A673 (cell line): ENCODE measurements at regions not wholly inside any gene's neighbourhood (a gene's known extent, or its start where the extent isn't known, plus 50 kb on each side); places are given as distances from the start of the nearest gene placed in this dataset.

Source experiments
- BruUV-seq: library from RNA; stranded (reverse); fragments of 400-500 nt; replicated peaks from 2 replicates; lab custom pipeline; 2021; lab: Mats Ljungman, UMichigan
- CTCF ChIA-PET: fragments of 300-600 bp; sonication (Branson Sonifier 250); formaldehyde crosslinking; loops from one replicate; lab custom pipeline; 2022; ENCODE audit warnings: antibody characterized with exemption; lab: Charles Lee
- POLR2A ChIA-PET: fragments of 300-600 bp; sonication (Branson Sonifier 250); formaldehyde crosslinking; loops from one replicate; lab custom pipeline; 2022; ENCODE audit warnings: antibody characterized with exemption; ENCODE audit not compliant: low non-redundant PET; lab: Charles Lee
- DNase-seq: peaks from one replicate; pipeline ENCODE4 v3.0.0-alpha.2; 2015; ENCODE audit warnings: low spot score
- H3K27ac ChIP-seq: fragments of 200-600 bp; sonication (generic); 2 replicates; pipeline ENCODE4 v1.5.1; 2016; ENCODE audit warnings: mixed run types, low read depth, mild to moderate bottlenecking, mixed read lengths, antibody characterized with exemption, low read length; ENCODE audit not compliant: poor library complexity, severe bottlenecking
- H3K27me3 ChIP-seq: fragments of 200-600 bp; sonication (generic); replicated peaks from 2 replicates; pipeline ENCODE4 v1.6.1; 2017; ENCODE audit warnings: mixed run types, low read depth, mild to moderate bottlenecking, mixed read lengths, antibody characterized with exemption, low read length; ENCODE audit not compliant: insufficient read depth, poor library complexity
- H3K36me3 ChIP-seq: fragments of 200-600 bp; sonication (generic); 2 replicates; pipeline ENCODE4 v1.6.1; 2016; ENCODE audit warnings: mixed run types, mild to moderate bottlenecking, mixed read lengths, antibody characterized with exemption, low read length; ENCODE audit not compliant: insufficient read depth, poor library complexity, severe bottlenecking
- H3K4me1 ChIP-seq: fragments of 200-600 bp; sonication (generic); 2 replicates; pipeline ENCODE4 v1.6.1; 2017; ENCODE audit warnings: mixed run types, mild to moderate bottlenecking, mixed read lengths, antibody characterized with exemption, low read length; ENCODE audit not compliant: insufficient read depth, poor library complexity, severe bottlenecking
- H3K4me3 ChIP-seq: fragments of 200-600 bp; sonication (generic); 2 replicates; pipeline ENCODE4 v1.5.1; 2016; ENCODE audit warnings: low read depth, mixed run types, mild to moderate bottlenecking, mixed read lengths, low read length; ENCODE audit not compliant: poor library complexity, severe bottlenecking
- H3K9me3 ChIP-seq: fragments of 200-600 bp; sonication (generic); 2 replicates; pipeline ENCODE4 v1.6.1; 2016; ENCODE audit warnings: mixed run types, low read depth, mild to moderate bottlenecking, mixed read lengths, antibody characterized with exemption, low read length; ENCODE audit not compliant: poor library complexity, severe bottlenecking
- EZH2 ChIP-seq: fragments of 200-600 bp; sonication (generic); IDR thresholded peaks from 2 replicates; pipeline ENCODE4 v1.6.1; 2017; ENCODE audit warnings: borderline replicate concordance, low read depth, mild to moderate bottlenecking, mixed read lengths, antibody characterized with exemption, low read length; ENCODE audit not compliant: poor library complexity, severe bottlenecking
- intact Hi-C: fragments of 100-400 bp; cut with micrococcal nuclease; formaldehyde crosslinking; loops from one replicate; pipeline ENCODE4 v1.10.0; 2022; ENCODE audit not compliant: unreplicated experiment
- TF ChIP-seq, protein P1 (sequence below): fragments of 300-800, 200-600 bp; sonication (generic); conservative IDR thresholded peaks from 2 replicates; pipeline ENCODE4 v1.5.1; 2017; ENCODE audit warnings: low read depth, mild to moderate bottlenecking, antibody characterized with exemption, low read length, moderate library complexity, mixed read lengths

DNA sequence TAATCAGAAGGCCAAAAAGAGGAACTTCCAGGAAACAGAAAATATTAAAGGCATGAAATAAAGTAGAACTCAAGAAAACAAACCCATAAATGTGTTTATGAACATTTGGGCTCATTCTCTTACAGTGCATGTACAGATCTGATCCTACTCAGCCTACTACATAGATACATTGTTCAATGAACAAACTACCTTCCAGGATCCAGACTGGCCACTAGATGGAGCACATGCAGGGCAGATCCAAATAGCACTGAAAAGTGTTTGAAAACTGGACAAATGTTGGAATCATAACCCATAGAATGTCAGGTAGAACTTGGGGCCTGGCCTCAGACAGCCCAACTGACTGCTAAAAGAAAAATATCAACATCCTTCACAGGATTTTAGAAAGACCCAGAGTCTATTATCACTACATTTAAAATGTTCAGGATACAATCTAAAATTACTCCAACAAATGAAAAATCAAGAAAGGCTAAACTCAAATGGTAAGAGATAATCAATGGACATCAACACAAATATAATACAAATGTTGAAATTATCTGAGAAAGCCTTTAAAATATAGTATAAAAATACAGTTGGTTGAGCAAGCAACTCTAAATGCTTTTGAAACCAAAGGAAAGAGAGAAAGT, 122.4 kb upstream of the NUDT7 start:
- ChIA-PET CTCF (no interaction called here), POLR2A (no interaction called here)
- no peaks in the 10 kb centered on the region for H3K27me3 ChIP-seq
- intact Hi-C loops: loop anchor here (5.0 to 10.0 kb wide), 3 partner anchors 62 to 495 kb away; partner anchors contain the start of gene WWOX
- DNase-seq: peak; percentile 50
- BruUV-seq: no TSS peak
- H3K4me3 ChIP-seq: no peak overlapping the region
- H3K4me1 ChIP-seq: no peaks in the 10 kb centered on the region
- H3K27ac ChIP-seq: no peak overlapping the region
- no peaks in the 10 kb centered on the region for H3K36me3 ChIP-seq
- TF ChIP-seq, protein P1, sequence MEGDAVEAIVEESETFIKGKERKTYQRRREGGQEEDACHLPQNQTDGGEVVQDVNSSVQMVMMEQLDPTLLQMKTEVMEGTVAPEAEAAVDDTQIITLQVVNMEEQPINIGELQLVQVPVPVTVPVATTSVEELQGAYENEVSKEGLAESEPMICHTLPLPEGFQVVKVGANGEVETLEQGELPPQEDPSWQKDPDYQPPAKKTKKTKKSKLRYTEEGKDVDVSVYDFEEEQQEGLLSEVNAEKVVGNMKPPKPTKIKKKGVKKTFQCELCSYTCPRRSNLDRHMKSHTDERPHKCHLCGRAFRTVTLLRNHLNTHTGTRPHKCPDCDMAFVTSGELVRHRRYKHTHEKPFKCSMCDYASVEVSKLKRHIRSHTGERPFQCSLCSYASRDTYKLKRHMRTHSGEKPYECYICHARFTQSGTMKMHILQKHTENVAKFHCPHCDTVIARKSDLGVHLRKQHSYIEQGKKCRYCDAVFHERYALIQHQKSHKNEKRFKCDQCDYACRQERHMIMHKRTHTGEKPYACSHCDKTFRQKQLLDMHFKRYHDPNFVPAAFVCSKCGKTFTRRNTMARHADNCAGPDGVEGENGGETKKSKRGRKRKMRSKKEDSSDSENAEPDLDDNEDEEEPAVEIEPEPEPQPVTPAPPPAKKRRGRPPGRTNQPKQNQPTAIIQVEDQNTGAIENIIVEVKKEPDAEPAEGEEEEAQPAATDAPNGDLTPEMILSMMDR: peak; percentile 75
- no peak for TF ChIP-seq EZH2
- no peaks in the 10 kb centered on the region for H3K9me3 ChIP-seq

DNA sequence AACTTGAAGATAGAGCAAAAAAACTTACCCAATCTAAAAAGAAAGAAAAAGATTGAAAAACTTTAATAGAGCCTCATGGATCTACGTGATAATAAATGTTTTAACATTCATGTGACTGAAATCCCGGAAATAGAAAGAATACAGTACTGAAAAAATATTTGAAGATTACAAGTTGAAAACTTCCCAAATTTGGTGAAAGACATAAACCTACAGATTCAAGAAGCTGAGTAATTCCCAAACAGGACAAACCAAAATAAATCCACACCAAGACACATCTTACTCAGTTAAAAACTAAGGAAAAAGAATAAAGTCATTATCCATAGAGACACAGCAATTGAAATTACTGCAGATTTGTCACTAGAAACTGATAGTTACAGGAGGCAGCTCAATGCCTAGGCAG, 121.8 kb upstream of the NUDT7 start:
- H3K36me3 ChIP-seq: no peaks in the 10 kb centered on the region
- no peak overlapping the region for H3K27ac ChIP-seq
- H3K4me3 ChIP-seq: no peak overlapping the region
- intact Hi-C loops: no loop called here
- CTCF ChIA-PET: no interaction called here
- H3K27me3 ChIP-seq: no peaks in the 10 kb centered on the region
- DNase-seq: no peak
- H3K4me1 ChIP-seq: no peaks in the 10 kb centered on the region
- TF ChIP-seq, protein P1: no peak
- TF ChIP-seq EZH2: no peak
- POLR2A ChIA-PET: no interaction called here
- no peaks in the 10 kb centered on the region for H3K9me3 ChIP-seq
- no TSS peak for BruUV-seq

DNA sequence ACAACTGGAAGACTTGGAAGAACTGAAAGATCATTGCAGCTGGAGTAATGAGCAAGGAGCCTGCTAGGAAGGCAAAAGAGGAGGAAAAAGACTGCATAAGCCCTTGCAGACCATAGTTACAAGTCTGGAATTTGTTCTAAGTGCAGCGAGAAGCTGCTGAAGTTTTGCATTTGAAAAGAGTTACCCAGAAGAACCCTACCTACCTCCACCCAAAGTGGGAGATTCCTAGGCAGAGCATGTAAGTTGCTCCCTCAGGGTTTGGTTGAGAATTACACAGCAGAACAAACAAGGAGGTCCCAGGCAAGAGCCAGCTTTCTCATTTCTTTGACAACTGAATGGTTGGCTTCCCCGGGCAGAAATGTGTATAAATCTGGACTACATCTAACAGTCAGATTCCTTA, 118.7 kb upstream of the NUDT7 start:
- DNase-seq: no peak
- Histone ChIP-seq H3K27me3 (no peaks in the 10 kb centered on the region), H3K36me3 (no peaks in the 10 kb centered on the region), H3K9me3 (no peaks in the 10 kb centered on the region), H3K27ac (no peak overlapping the region), H3K4me3 (no peak overlapping the region), H3K4me1 (no peaks in the 10 kb centered on the region)
- ChIA-PET POLR2A (no interaction called here), CTCF (no interaction called here)
- intact Hi-C loops: no loop called here
- TF ChIP-seq EZH2: no peak
- TF ChIP-seq, protein P1: no peak
- BruUV-seq: no TSS peak
